GM19438 (cell line): ENCODE measurements at regions not wholly inside any gene's neighbourhood (a gene's known extent, or its start where the extent isn't known, plus 50 kb on each side); places are given as distances from the start of the nearest gene placed in this dataset.
"Not testable (repeated sequence)": the region's sequence is repeated elsewhere in the genome, so short reads cannot be mapped to it uniquely, and the experiment has no call there.

Experiments
- ATAC-seq: cut with Tn5 transposase; IDR thresholded peaks from one replicate; pipeline ENCODE4 v1.9.1; 2021; ENCODE audit warnings: low read depth; ENCODE audit not compliant: unreplicated experiment

DNA sequence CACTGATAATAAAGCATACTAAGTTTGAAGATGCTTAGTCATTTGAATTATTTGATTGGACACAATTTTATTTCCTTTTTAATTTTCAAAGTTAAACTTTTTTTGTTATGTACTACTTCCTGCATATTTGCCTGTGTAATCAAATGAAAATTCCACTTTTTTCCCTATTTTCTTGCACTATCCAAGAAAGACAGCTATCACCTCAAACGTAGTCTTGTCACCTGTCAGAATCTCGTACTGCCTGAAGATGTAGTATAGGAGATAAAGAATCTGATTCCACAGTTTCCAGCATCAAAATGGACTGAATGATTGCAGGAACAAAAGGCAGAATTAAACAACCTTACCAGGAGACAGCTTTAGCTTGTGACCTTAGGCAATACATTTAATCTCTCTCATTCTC lies 818.8 kb downstream of the MAT2B start:
- no peak for ATAC-seq

GRCh38 chr5:164326219-164326618 lies 820.8 kb downstream of the MAT2B start:
- no peak for ATAC-seq

DNA sequence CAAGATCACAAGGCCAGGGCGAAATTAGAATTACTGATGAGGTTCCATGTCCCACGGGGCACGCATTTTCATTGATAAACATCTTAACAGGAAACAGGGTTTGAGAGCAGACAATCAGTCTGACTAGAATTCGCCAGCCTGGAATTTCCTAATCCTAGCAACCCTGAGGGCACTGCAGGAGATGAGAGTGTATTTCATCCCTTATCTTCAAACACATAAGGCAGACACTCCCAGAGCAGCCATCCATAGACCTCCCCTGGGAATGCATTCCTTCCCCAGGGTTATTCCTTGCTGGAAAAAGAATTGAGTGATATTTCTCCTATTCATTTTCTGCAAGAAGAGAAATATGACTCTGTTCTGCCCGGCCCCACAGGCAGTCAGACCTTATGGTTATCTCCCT lies 821.7 kb downstream of the MAT2B start:
- ATAC-seq: not testable (repeated sequence)

GRCh38 chr5:164332349-164333196 lies 827.2 kb downstream of the MAT2B start:
- no peak for ATAC-seq

- ATAC-seq: no peak
These were observed 830.4 kb downstream of the MAT2B start for GRCh38 chr5:164335837-164336236.

- no peak for ATAC-seq
These were observed 830.9 kb downstream of the MAT2B start for GRCh38 chr5:164336276-164336675.

- ATAC-seq: no peak
These were observed 831.5 kb downstream of the MAT2B start for GRCh38 chr5:164336906-164337305.

- no peak for ATAC-seq
These were observed 835.7 kb downstream of the MAT2B start for GRCh38 chr5:164341056-164341619.

DNA sequence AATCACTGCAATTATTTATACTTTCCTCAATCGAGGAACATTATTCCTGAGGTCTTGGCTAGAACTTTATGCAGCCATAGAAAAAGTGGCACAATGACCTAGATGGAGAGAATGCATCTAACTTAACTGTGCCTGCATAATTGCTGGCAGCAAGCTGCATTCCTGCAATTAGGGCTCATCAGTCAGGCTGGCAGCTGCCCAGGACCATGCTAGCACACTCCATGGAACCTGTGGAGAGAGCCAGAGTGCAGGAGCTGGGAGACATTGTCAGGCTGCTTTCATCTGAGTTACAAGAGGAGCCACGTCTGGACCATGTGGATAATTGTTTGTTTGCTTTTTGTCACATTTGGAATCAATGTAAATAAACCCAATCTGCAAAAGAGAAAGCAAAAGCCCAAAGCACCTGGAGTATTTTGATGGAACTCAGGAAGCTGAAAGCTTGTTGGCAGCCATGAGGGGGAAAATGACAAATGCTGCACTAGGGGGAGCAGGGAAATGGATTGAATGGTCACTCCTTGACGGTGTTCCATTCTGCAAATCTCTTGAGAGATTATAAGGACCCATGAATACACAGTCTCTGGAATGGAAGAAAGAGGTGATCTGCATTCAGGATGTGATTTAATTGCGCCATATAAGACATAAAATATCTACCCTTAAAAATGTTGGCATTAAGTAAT lies 839.9 kb downstream of the MAT2B start:
- ATAC-seq: no peak

- no peak for ATAC-seq
These were observed 840.4 kb downstream of the MAT2B start for GRCh38 chr5:164345853-164346252.

DNA sequence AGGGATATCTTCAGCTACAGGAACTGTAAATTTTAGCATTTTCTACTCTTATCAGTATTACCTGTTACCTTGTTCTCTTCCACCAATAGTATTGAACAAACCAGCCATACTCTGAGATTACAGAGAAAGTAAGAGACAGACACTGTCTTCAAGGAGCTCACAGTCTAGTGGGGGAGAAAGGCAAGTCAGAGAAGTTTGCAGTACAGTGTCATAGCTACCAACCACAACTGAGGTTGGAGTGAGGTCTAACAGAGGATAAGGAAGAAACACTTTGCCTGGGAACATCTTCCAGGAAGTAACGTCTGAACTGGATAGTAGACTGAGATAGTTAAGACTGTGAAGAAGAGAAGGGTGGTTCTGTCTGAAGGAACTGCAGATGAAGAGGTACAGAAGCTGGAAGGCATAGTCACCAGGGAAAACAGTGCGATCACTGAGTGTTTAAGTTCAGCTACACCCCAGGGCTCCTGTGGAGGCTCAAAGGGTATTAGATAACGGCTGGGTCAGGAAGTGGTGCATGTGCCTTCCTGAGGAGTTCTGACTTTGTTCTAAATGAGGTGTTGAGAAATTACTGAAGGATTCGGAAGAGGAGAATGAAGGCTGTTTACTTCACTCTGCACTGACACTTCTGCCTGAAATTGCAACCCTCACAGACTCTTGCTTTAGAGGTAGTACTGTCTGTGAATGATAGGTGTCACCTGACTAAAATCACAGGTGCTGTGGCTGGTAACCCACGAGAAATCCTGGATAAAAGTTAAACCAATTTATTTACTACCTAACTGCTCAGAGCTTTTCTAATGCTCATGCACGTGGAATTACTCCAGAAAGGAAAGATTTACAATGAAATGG lies 841.6 kb downstream of the MAT2B start:
- no peak for ATAC-seq

- ATAC-seq: no peak
These were observed 844.8 kb downstream of the MAT2B start for GRCh38 chr5:164350236-164350635.

GRCh38 chr5:164351245-164351834 lies 845.9 kb downstream of the MAT2B start:
- ATAC-seq: no peak

DNA sequence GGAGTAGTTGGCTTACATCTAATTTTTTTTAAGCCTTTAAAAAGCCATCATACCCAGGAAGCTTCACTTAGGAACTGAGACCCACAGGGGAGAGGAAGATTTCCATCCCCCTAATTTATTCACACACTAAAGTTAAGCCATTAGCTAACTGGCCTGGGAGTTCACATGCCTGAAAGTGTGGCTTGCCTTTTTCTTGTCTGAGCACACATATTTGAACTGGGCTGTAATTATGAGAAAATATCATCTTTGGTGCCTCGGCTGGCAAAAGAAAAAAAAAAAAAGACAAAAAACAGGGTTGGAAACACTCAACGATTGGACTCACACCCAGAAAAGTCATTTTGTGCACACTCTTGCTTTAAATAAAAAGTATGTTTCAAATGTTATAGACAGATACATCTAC lies 847.3 kb downstream of the MAT2B start:
- no peak for ATAC-seq

DNA sequence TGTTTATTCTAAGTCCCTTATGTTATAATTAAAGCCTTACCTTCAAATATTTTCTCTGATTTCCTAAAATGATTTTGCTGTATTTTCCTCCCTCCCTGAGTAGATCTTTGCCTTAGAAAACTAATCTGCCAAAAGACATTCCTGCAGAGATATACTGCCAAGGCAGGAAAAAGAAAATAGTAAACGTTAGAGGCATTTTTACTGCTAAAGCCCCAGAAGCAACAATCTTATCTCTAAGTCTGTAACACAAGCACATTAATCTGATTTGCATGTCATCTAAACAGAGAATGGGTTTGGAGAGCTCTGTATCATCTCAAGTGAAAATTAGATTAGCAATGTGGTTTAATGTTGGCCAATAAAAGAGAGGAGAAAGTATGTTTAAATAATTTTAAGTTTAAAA lies 847.7 kb downstream of the MAT2B start:
- ATAC-seq: no peak

DNA sequence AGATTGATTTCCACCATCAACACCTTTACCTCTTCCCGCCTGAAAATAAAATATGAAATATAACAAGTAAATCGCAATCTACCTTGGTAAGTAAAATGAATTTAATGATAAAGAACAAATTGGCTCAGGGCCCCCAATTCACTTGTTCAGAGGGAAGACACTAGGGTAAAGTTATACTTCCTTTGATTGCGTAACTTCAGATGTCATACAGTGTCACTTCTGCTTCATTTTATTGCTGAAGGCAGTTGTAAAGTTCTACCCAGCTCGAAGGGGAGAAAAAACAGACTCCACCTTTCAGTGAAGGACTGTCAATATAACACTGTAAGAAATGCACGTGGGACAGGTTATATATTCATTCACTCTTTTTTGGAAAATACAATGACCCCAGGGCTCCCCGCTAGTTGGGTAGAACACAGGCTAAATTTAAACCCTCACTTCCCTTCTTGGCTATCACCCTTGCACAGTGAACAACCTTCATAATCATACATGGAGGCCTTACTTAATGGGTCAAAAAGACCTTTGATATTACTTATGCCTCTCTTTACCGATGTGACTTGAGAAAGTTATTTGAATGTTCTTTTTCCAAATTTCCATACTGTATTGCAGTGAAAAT lies 848.8 kb downstream of the MAT2B start:
- ATAC-seq: no peak

DNA sequence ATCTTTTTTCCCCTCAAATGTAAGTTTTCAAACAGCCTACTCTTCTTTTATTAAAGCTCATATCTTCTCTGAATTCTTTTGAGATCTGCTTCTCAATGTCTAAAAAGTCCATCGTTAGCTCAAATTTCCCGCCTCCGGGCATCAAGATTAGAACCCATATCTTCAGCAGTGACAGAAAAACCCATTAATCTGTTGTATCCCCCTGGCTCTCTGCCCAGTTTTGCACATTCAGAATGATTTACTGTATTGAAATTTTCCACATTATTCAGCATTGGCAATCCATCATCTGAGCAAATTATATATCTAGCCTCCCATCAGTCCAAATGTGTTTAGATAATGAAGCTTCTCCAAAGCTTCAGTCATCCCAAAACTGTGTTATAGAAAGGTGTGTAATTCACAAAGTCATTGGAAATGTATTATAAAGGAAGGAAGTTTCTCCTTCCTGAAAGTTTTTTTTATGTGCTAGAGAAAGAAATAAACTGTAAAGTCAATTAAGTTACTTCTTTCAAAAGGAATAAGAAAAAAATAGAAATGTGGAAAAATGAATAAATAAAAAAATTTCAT lies 849.9 kb downstream of the MAT2B start:
- no peak for ATAC-seq

DNA sequence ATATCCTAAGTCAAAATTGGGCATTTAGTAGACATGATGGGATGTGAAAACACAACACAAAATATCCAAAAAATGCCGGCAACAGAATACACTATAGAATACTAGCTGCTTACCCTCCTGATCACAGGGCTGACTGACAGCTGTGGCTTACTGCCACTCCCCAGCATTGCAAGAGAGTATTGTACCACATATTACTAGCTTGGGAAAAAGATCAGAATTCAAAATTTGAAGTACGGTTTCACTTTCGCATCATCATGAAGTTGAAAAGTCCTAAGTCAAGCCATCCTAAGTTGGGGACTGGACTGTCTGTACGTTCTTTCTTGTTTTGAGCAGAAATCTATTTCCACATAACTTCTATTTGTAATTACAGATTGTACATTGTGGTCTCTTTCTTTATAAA lies 851.4 kb downstream of the MAT2B start:
- ATAC-seq: no peak

- ATAC-seq: no peak
These were observed 852.1 kb downstream of the MAT2B start for GRCh38 chr5:164357395-164358033.
